Mesothelial cell of epicardium (in vitro differentiated cells): ENCODE measurements at regions not wholly inside any gene's neighbourhood (a gene's known extent, or its start where the extent isn't known, plus 50 kb on each side); places are given as distances from the start of the nearest gene placed in this dataset.

ENCODE experiments used
- DNase-seq, 2 experiments: peaks; one replicate each; pipeline ENCODE4 v3.0.0; 2021; ENCODE audit warnings: low spot score in 2 of 2; ENCODE audit not compliant: unreplicated experiment in 2 of 2
- H3K27ac Mint-ChIP-seq: 2 replicates; pipeline ENCODE4 v1.8.0; 2021; ENCODE audit warnings: mixed read lengths
- H3K27me3 Mint-ChIP-seq: 2 replicates; pipeline ENCODE4 v1.8.0; 2021; ENCODE audit warnings: low read depth, mixed read lengths
- H3K36me3 Mint-ChIP-seq: 2 replicates; pipeline ENCODE4 v1.8.0; 2021; ENCODE audit warnings: mixed read lengths
- H3K4me1 Mint-ChIP-seq: 2 replicates; pipeline ENCODE4 v1.8.0; 2021; ENCODE audit warnings: mixed read lengths
- H3K4me3 Mint-ChIP-seq: 2 replicates; pipeline ENCODE4 v1.8.0; 2021; ENCODE audit warnings: mild to moderate bottlenecking, moderate library complexity, mixed read lengths
- H3K9me3 Mint-ChIP-seq: 2 replicates; pipeline ENCODE4 v1.8.0; 2021; ENCODE audit warnings: mixed read lengths
- CTCF ChIP-seq: fragments of 200-600 bp; sonication (generic); IDR thresholded peaks from one replicate; pipeline ENCODE4 v1.5.0; 2021; ENCODE audit warnings: antibody characterized with exemption; ENCODE audit not compliant: unreplicated experiment

DNA sequence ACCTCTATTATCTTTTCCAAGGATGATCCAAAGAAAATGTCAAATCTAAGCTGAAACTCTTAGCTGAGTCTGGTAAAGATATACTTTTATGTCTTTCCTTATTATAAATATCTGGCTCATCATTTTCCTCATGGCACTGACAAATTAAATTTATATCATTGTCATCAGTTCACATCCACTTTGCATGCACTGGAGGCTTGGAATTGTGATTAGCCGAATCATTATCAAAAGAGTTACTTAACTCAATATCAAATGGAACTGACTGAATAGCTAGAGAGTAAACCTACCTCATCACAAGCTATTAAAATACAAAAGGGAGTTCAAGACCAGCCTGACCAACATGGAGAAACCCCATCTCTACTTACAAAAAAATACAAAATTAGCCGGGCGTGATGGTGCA, 713.9 kb upstream of the MARCKS start:
- Mint-ChIP-seq H3K4me1 (peaks cover 14% of the 10 kb centered on the region), H3K36me3 (no peaks in the 10 kb centered on the region), H3K27ac (no peak overlapping the region), H3K4me3 (no peak overlapping the region), H3K27me3 (no peaks in the 10 kb centered on the region), H3K9me3 (peaks cover 4% of the 10 kb centered on the region)
- no peak for DNase-seq
- TF ChIP-seq CTCF = no peak

GRCh38 chr6:113144117-113144516, 713.0 kb upstream of the MARCKS start:
- Mint-ChIP-seq H3K27me3 (no peaks in the 10 kb centered on the region), H3K4me3 (no peak overlapping the region), H3K9me3 (peaks cover 6% of the 10 kb centered on the region), H3K4me1 (peaks cover 19% of the 10 kb centered on the region), H3K36me3 (no peaks in the 10 kb centered on the region), H3K27ac (no peak overlapping the region)
- no peak for TF ChIP-seq CTCF
- DNase-seq = no peak

DNA sequence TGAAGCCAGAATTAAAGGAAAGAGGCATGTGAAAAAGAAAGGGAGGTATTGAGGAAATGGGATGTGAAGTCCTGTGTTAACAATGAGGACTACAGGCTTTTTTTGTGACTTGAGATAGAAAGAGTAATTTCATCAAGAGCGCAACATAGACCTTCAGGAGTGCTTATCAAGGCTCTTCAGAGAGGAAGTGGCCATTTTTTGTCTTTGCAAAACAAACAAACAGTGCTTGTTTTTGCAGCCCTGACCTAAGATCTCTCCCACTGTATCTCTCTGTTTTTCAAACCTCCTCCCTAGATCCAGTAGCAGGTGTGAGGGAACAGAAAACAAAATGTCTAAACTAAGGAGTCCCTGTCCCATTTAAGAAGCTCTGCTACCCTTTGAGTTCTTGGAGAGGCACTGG, 710.3 kb upstream of the MARCKS start:
- H3K27me3 Mint-ChIP-seq = no peaks in the 10 kb centered on the region
- no peak overlapping the region for H3K27ac Mint-ChIP-seq
- peaks cover 6% of the 10 kb centered on the region for H3K36me3 Mint-ChIP-seq
- TF ChIP-seq CTCF = no peak
- peaks cover 20% of the 10 kb centered on the region for H3K4me1 Mint-ChIP-seq
- DNase-seq = no peak
- peaks cover 29% of the 10 kb centered on the region for H3K9me3 Mint-ChIP-seq
- no peak overlapping the region for H3K4me3 Mint-ChIP-seq

- no peak overlapping the region for H3K4me3 Mint-ChIP-seq
- no peak for DNase-seq
- peaks cover 33% of the 10 kb centered on the region for H3K9me3 Mint-ChIP-seq
- no peak for TF ChIP-seq CTCF
- H3K36me3 Mint-ChIP-seq = peaks cover 6% of the 10 kb centered on the region
- H3K4me1 Mint-ChIP-seq = peaks cover 19% of the 10 kb centered on the region
- H3K27me3 Mint-ChIP-seq = no peaks in the 10 kb centered on the region
- H3K27ac Mint-ChIP-seq = no peak overlapping the region
Measured at GRCh38 chr6:113147544-113147943, 709.6 kb upstream of the MARCKS start.

GRCh38 chr6:113148566-113148965, 708.6 kb upstream of the MARCKS start:
- Mint-ChIP-seq H3K36me3 (peaks cover 6% of the 10 kb centered on the region), H3K27ac (no peak overlapping the region), H3K4me1 (peaks cover 19% of the 10 kb centered on the region), H3K4me3 (no peak overlapping the region), H3K9me3 (peaks cover 36% of the 10 kb centered on the region), H3K27me3 (no peaks in the 10 kb centered on the region)
- no peak for DNase-seq
- TF ChIP-seq CTCF = no peak

GRCh38 chr6:113149511-113149910, 707.6 kb upstream of the MARCKS start:
- Mint-ChIP-seq H3K4me1 (peaks cover 19% of the 10 kb centered on the region), H3K4me3 (no peak overlapping the region), H3K27me3 (no peaks in the 10 kb centered on the region), H3K27ac (no peak overlapping the region), H3K36me3 (peaks cover 6% of the 10 kb centered on the region), H3K9me3 (peaks cover 36% of the 10 kb centered on the region)
- DNase-seq = no peak
- TF ChIP-seq CTCF = no peak
